Sigmoid colon (tissue), 4 donors: ENCODE measurements at regions not wholly inside any gene's neighbourhood (a gene's known extent, or its start where the extent isn't known, plus 50 kb on each side); places are given as distances from the start of the nearest gene placed in this dataset.

ENCODE experiments used
- EP300 ChIP-seq, 4 donors: sonication (generic); formaldehyde crosslinking; IDR thresholded peaks; one replicate each; pipeline ENCODE4 v1.6.1; 2017; ENCODE audit warnings: antibody characterized with exemption in 4 of 4
- POLR2A ChIP-seq, 2 donors: fragments of 450-650 bp; IDR thresholded peaks; one replicate each; pipeline ENCODE4 v1.6.1; 2016; ENCODE audit warnings: antibody characterized with exemption in 2 of 2, mild to moderate bottlenecking in 2 of 2, moderate library complexity in 2 of 2
- TF ChIP-seq, protein P1 (sequence below), 4 experiments: fragments of 450-650 bp in 3 of 4; fragments of 200-600 bp in 1 of 4; IDR thresholded peaks; one replicate each; pipeline ENCODE4 v1.5.1; 2016 to 2019; ENCODE audit warnings: antibody characterized with exemption in 4 of 4, mild to moderate bottlenecking in 3 of 4, moderate library complexity in 2 of 4

DNA sequence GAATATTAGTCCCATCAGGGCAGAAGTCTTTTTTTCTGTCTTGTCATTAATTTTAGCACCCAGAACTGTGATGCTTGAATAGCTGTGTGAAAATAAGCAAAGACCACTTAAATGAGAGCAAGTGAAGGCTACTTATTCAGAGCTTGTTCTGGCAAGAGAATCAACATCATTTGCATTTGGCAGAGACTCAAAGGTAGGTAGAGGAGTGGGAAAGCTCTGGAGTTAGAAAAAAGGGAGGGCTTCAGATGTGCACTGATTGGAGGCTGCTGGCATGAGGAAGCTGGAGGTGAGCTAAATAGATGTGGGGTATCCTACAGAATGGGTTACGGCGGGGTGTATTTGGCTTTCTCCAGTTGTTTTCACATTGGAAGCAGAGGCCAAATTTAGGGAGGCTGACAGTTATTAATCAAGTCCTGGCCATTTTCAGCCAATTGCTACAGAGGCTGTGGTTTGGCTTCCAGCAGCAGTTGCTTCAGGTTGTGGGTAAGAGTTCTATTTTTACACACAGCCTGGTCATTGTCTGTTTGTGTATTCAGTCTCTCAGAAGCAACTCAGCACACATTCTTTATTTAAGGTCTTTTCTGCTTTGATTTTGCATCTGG is 254.3 kb downstream of the BTBD3 start:
- TF ChIP-seq, protein P1, sequence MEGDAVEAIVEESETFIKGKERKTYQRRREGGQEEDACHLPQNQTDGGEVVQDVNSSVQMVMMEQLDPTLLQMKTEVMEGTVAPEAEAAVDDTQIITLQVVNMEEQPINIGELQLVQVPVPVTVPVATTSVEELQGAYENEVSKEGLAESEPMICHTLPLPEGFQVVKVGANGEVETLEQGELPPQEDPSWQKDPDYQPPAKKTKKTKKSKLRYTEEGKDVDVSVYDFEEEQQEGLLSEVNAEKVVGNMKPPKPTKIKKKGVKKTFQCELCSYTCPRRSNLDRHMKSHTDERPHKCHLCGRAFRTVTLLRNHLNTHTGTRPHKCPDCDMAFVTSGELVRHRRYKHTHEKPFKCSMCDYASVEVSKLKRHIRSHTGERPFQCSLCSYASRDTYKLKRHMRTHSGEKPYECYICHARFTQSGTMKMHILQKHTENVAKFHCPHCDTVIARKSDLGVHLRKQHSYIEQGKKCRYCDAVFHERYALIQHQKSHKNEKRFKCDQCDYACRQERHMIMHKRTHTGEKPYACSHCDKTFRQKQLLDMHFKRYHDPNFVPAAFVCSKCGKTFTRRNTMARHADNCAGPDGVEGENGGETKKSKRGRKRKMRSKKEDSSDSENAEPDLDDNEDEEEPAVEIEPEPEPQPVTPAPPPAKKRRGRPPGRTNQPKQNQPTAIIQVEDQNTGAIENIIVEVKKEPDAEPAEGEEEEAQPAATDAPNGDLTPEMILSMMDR (IDR thresholded peaks at IDR 0.05): no peak
- no peak for TF ChIP-seq POLR2A (IDR thresholded peaks at IDR 0.05)
- no peak for TF ChIP-seq EP300 (IDR thresholded peaks at IDR 0.05)
